GM12872 (cell line): ENCODE measurements at regions not wholly inside any gene's neighbourhood (a gene's known extent, or its start where the extent isn't known, plus 50 kb on each side); places are given as distances from the start of the nearest gene placed in this dataset.

ENCODE experiments used
- TF ChIP-seq, protein P1 (sequence below): IDR thresholded peaks from 3 replicates; pipeline ENCODE4 v1.5.1; 2011; ENCODE audit warnings: low read depth, mild to moderate bottlenecking, low read length, moderate library complexity; ENCODE audit not compliant: insufficient read depth

DNA sequence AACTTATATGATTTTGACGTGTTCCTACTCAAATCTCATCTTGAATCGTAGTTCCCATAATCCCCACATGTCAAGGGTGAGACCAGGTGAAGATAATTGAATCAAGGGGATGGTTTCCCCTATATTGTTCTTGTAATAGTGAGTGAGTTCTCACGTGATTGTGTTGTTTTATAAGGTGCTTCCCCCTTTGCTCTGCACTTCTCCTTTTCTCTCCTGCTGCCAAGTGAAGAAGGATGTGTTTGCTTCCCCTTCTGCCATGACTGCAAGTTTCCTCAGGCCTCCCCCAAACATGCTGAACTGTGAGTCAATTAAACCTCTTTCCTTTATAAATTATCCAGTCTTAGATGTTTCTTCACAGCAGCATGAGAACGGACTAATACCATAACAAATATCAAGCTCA is 83.2 kb downstream of the MANEA start:
- TF ChIP-seq, protein P1, sequence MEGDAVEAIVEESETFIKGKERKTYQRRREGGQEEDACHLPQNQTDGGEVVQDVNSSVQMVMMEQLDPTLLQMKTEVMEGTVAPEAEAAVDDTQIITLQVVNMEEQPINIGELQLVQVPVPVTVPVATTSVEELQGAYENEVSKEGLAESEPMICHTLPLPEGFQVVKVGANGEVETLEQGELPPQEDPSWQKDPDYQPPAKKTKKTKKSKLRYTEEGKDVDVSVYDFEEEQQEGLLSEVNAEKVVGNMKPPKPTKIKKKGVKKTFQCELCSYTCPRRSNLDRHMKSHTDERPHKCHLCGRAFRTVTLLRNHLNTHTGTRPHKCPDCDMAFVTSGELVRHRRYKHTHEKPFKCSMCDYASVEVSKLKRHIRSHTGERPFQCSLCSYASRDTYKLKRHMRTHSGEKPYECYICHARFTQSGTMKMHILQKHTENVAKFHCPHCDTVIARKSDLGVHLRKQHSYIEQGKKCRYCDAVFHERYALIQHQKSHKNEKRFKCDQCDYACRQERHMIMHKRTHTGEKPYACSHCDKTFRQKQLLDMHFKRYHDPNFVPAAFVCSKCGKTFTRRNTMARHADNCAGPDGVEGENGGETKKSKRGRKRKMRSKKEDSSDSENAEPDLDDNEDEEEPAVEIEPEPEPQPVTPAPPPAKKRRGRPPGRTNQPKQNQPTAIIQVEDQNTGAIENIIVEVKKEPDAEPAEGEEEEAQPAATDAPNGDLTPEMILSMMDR: no peak

DNA sequence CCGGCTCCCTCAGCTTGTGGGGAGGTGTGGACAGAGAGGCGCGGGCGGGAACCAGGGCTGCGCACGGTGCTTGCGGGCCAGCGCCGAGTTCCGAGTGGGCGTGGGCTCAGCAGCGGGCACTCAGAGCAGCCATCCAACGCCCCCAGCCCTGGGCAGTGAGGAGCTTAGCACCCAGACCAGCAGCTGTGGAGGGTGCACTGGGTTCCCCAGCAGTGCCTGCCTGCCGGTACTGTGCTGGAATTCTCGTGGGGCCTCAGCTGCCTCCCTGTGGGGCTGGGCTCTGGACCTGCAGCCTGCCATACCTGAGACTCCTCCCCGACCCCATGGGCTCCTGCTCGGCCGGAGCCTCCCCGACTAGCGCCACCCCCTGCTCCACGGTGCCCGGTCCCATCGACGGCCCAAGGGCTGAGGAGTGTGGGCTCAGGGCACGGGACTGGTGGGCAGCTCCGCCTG is 92.7 kb downstream of the MANEA start:
- TF ChIP-seq, protein P1: no peak

DNA sequence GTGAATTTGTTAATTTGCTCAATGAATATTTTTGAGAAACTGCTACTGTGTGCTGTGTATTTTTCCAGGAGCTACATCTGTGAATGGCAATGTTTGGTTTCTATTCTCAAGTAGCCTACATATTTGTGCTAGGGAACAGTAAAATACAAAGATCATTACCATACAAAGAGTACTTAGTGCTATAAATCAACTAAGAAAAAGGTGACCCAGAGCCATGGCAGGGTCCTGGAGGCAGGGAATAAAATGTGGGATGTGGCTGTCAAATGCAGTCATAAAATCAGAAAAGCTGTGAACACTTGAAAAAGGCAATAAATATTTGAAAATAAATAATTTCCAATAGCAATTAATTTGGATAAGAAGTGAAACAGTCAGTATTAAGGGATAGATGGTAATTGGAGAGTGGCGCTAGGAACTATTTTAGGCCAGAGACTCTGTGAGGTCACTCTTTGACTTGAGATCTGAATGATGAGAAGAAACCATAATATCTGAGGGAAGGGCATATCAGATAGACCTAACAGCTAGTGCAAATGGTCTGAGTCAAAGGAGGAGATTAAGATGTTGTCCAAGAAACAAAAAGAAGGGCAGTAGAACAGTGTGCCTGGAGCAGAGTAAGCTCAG is 98.8 kb downstream of the MANEA start:
- TF ChIP-seq, protein P1: no peak

DNA sequence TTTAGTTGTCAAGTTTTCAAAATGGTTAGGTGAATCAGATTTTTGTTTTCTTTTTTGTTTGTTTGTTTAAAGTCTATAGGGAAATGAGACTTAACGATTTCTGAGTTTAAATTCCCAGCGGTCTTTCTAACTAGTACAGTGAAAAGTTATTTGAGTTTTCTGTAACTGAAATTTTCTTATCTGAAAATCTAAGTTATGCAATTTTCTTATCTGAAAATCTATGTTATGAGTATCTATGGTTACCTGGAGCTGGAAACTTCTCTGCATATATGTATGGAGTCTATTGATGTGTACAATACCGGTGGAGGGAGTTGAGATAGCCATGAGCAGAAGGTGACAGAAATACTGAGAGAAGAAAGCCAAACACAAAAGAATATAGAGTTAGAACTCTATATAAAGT is 102.6 kb downstream of the MANEA start:
- TF ChIP-seq, protein P1: no peak

DNA sequence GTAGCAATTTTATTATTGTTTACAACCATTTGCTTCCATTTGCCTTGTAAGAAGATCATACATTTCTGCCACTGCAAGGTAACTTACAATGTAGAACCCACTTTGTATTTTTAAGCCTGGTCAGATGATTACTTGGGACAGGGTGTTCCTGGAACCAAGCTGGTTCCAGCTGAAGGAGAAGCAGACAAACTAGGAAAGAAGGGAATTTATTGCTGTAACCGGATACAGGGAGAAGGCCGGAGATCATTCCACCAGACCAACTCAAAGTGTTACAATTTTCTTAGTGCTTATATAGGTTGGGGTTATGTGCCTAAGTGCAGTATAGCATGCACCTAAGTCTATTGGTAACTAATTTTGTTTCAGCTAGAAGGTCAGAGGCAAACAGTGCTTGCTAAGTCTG is 104.4 kb downstream of the MANEA start:
- TF ChIP-seq, protein P1: no peak

DNA sequence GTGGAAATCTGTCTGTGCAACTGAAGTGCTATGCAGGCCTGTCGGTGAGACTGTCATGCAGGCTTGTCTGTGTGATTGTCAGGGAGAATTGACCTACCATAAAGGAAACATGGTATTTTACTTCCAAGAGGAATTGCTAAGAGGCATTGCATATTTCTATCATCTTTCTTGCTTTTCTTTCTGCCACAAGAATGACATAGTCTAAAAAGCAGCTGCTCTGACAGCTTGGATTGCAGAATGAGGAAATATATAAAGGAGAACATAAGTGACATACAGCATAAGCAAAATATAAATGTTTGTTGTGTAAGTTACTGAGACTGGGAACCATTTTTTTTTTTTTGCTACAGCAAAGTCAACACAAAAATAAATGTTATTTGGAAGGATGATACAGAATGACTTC is 105.1 kb downstream of the MANEA start:
- TF ChIP-seq, protein P1: no peak

DNA sequence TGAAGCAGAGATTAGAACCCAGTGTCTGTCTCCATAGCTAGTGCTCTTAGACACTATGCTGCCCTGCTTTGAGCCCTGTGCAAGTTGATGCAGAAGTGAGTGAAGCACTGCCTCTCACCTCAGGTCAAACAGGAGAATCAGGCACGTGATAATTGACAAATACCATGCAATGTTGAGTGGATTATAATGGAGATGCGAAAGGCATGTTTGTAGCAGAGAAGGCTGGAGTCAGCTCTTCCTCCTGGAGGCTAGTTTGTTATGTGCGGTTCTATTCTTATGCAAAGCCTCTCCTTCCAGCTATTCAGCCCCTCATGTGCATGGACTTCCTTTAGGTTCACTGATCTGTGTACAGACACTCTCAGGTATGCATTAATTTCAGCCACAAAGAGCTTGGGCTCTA is 108.5 kb downstream of the MANEA start:
- TF ChIP-seq, protein P1: no peak

DNA sequence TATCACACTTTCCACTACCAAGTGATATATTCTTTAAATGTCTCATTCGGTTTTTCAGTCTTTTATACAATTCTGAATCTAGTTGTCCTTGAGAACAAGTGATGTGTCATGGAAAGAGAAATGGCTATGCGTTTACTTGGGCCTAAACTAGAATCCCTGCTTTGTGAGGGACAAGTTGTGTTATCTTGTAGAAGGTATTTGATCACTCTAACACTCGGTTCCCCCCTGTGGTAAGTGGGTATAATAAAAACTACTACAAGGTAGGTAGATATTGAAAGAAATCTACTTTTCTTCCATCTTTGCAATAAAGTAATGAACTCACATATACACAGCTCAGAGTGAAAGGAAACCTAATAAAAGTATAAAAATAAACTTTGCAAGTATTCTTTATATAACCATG is 108.9 kb downstream of the MANEA start:
- TF ChIP-seq, protein P1: no peak
